Naive thymus-derived CD4-positive, alpha-beta T cell (primary cell): ENCODE measurements at regions not wholly inside any gene's neighbourhood (a gene's known extent, or its start where the extent isn't known, plus 50 kb on each side); places are given as distances from the start of the nearest gene placed in this dataset.

ENCODE experiments used
- ATAC-seq: fragments of 150-1000 bp; cut with Tn5 transposase; 2 replicates; pipeline ENCODE4 v1.10.0; 2021; ENCODE audit warnings: mild to moderate bottlenecking, moderate library complexity
- CTCF ChIA-PET: fragments of 350-600 bp; sonication (Branson Sonifier 250); formaldehyde crosslinking; loops from one replicate; lab custom pipeline; 2021; ENCODE audit warnings: antibody characterized with exemption; lab: Charles Lee
- POLR2A ChIA-PET: fragments of 350-600 bp; sonication (Branson Sonifier 250); formaldehyde crosslinking; loops from one replicate; lab custom pipeline; 2021; ENCODE audit warnings: antibody characterized with exemption, inconsistent platforms; lab: Charles Lee
- DNase-seq, 9 donors: peaks; one replicate each; pipeline versions ENCODE4 v3.0.0 to v3.0.0-alpha.2; 2020 to 2022; ENCODE audit warnings: mixed read lengths in 1 of 9
- H3K27ac ChIP-seq: one replicate; pipeline ENCODE4 v1.7.0; 2013; ENCODE audit warnings: mild to moderate bottlenecking, low read depth, low read length, moderate library complexity
- H3K27me3 ChIP-seq, 2 donors: one replicate each; pipeline ENCODE4 v1.7.0; 2013; ENCODE audit warnings: low read length in 2 of 2, mild to moderate bottlenecking in 2 of 2, moderate library complexity in 2 of 2; ENCODE audit not compliant: control insufficient read depth in 2 of 2, insufficient read depth in 2 of 2
- H3K36me3 ChIP-seq, 3 experiments: 1 replicate in 2 of 3; 2 replicates in 1 of 3; pipeline ENCODE4 v1.7.0; 2013; ENCODE audit warnings: low read length in 3 of 3, mild to moderate bottlenecking in 3 of 3, moderate library complexity in 1 of 3; ENCODE audit not compliant: insufficient read depth in 3 of 3, control insufficient read depth in 2 of 3
- H3K4me1 ChIP-seq, 2 donors: one replicate each; pipeline ENCODE4 v1.7.0; 2013; ENCODE audit warnings: low read length in 2 of 2, mild to moderate bottlenecking in 2 of 2, moderate library complexity in 1 of 2; ENCODE audit not compliant: control insufficient read depth in 2 of 2, insufficient read depth in 2 of 2
- H3K4me3 ChIP-seq: 2 replicates; pipeline ENCODE4 v1.7.0; 2013; ENCODE audit warnings: mild to moderate bottlenecking, low read length
- H3K9me3 ChIP-seq, 3 experiments: 1 replicate in 2 of 3; 2 replicates in 1 of 3; pipeline ENCODE4 v1.7.0; 2013; ENCODE audit warnings: low read length in 3 of 3; ENCODE audit not compliant: control insufficient read depth in 2 of 3
- H3K27ac Mint-ChIP-seq, 9 donors: one replicate each; pipeline ENCODE4 v1.8.0; 2020 to 2022; ENCODE audit warnings: mixed read lengths in 9 of 9, mild to moderate bottlenecking in 8 of 9, moderate library complexity in 5 of 9, inconsistent platforms in 2 of 9
- H3K27me3 Mint-ChIP-seq, 5 donors: one replicate each; pipeline ENCODE4 v1.8.0; 2021 to 2022; ENCODE audit warnings: mixed read lengths in 5 of 5, mild to moderate bottlenecking in 1 of 5
- H3K36me3 Mint-ChIP-seq, 5 donors: one replicate each; pipeline ENCODE4 v1.8.0; 2020 to 2022; ENCODE audit warnings: mixed read lengths in 5 of 5, mild to moderate bottlenecking in 3 of 5, inconsistent platforms in 1 of 5
- H3K4me1 Mint-ChIP-seq, 7 donors: one replicate each; pipeline ENCODE4 v1.8.0; 2020 to 2022; ENCODE audit warnings: mixed read lengths in 7 of 7, mild to moderate bottlenecking in 3 of 7, inconsistent platforms in 1 of 7
- H3K4me3 Mint-ChIP-seq, 10 donors: one replicate each; pipeline ENCODE4 v1.8.0; 2020 to 2022; ENCODE audit warnings: mild to moderate bottlenecking in 10 of 10, mixed read lengths in 10 of 10, moderate library complexity in 6 of 10, inconsistent platforms in 2 of 10
- H3K9me3 Mint-ChIP-seq, 11 donors: one replicate each; pipeline ENCODE4 v1.8.0; 2020 to 2022; ENCODE audit warnings: mixed read lengths in 11 of 11, mild to moderate bottlenecking in 4 of 11, inconsistent platforms in 1 of 11, moderate library complexity in 1 of 11
- intact Hi-C, 2 donors: fragments of 100-400 bp; cut with micrococcal nuclease; formaldehyde crosslinking; loops; one replicate each; pipeline ENCODE4 v1.15.1; 2023

DNA sequence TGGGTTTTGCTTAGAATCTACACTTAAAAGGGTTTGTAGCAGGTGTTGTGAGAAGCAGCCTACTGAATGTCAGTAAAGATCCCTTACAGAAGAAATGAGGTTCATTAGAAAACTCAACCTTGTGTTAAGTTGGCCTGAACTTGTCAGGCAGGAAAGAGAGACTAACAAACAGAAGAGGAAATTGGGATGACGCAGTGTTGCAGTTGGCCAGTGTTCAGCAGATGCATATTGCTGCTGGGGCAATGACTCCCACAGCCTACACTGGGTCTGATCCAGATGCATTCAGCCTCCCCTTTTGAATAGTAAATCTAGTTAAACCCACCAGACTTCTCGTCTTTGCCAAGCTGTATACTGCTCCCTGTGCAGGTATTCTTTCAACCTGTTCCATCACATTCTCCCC, 409.4 kb downstream of the UBE2NL start:
- Mint-ChIP-seq H3K27me3 (no peaks in the 10 kb centered on the region), H3K4me1 (no peaks in the 10 kb centered on the region), H3K27ac (no peak overlapping the region), H3K4me3 (no peak overlapping the region), H3K9me3 (peaks cover 0 to 14% (median 10%) of the 10 kb centered on the region in 11 donors), H3K36me3 (no peaks in the 10 kb centered on the region)
- POLR2A ChIA-PET: no interaction called here
- H3K4me3 ChIP-seq: no peak overlapping the region
- H3K4me1 ChIP-seq: no peaks in the 10 kb centered on the region
- DNase-seq: no peak
- intact Hi-C loops: no loop called here
- no peak for ATAC-seq
- no peak overlapping the region for H3K27ac ChIP-seq
- H3K36me3 ChIP-seq: no peaks in the 10 kb centered on the region
- CTCF ChIA-PET: no interaction called here
- H3K9me3 ChIP-seq: no peaks in the 10 kb centered on the region
- no peaks in the 10 kb centered on the region for H3K27me3 ChIP-seq

- H3K27ac ChIP-seq: no peak overlapping the region
- H3K36me3 Mint-ChIP-seq: no peaks in the 10 kb centered on the region
- H3K4me3 ChIP-seq: no peak overlapping the region
- intact Hi-C loops: no loop called here
- no peak overlapping the region for H3K27ac Mint-ChIP-seq
- no peak overlapping the region for H3K4me3 Mint-ChIP-seq
- peaks cover 0 to 10% (median under 1%) of the 10 kb centered on the region in 11 donors for H3K9me3 Mint-ChIP-seq
- no peaks in the 10 kb centered on the region for H3K4me1 Mint-ChIP-seq
- CTCF ChIA-PET: no interaction called here
- POLR2A ChIA-PET: no interaction called here
- no peaks in the 10 kb centered on the region for H3K27me3 ChIP-seq
- H3K4me1 ChIP-seq: no peaks in the 10 kb centered on the region
- ATAC-seq (no peak), DNase-seq (no peak)
- H3K36me3 ChIP-seq: no peaks in the 10 kb centered on the region
- H3K27me3 Mint-ChIP-seq: no peaks in the 10 kb centered on the region
- H3K9me3 ChIP-seq: no peaks in the 10 kb centered on the region
These were observed 412.1 kb downstream of the UBE2NL start for GRCh38 chrX:144295921-144296320.

GRCh38 chrX:144297221-144297620, 413.4 kb downstream of the UBE2NL start:
- Histone ChIP-seq H3K9me3 (no peaks in the 10 kb centered on the region), H3K27me3 (no peaks in the 10 kb centered on the region), H3K36me3 (no peaks in the 10 kb centered on the region), H3K27ac (no peak overlapping the region), H3K4me1 (no peaks in the 10 kb centered on the region), H3K4me3 (no peak overlapping the region)
- POLR2A ChIA-PET: no interaction called here
- no peak for ATAC-seq
- H3K27ac Mint-ChIP-seq: no peak overlapping the region
- intact Hi-C loops: no loop called here
- H3K4me1 Mint-ChIP-seq: no peaks in the 10 kb centered on the region
- H3K9me3 Mint-ChIP-seq: peaks cover 0 to 13% (median 0%) of the 10 kb centered on the region in 11 donors
- no peak overlapping the region for H3K4me3 Mint-ChIP-seq
- no peak for DNase-seq
- H3K36me3 Mint-ChIP-seq: no peaks in the 10 kb centered on the region
- CTCF ChIA-PET: no interaction called here
- H3K27me3 Mint-ChIP-seq: no peaks in the 10 kb centered on the region

- Histone ChIP-seq H3K27ac (no peak overlapping the region), H3K9me3 (no peaks in the 10 kb centered on the region), H3K4me3 (no peak overlapping the region), H3K4me1 (no peaks in the 10 kb centered on the region), H3K36me3 (no peaks in the 10 kb centered on the region), H3K27me3 (no peaks in the 10 kb centered on the region)
- ATAC-seq (no peak), DNase-seq (no peak)
- CTCF ChIA-PET: no interaction called here
- Mint-ChIP-seq H3K4me1 (no peaks in the 10 kb centered on the region), H3K9me3 (peaks cover 0 to 4% (median 0%) of the 10 kb centered on the region in 11 donors), H3K27ac (no peak overlapping the region), H3K27me3 (no peaks in the 10 kb centered on the region), H3K36me3 (no peaks in the 10 kb centered on the region), H3K4me3 (no peak overlapping the region)
- POLR2A ChIA-PET: no interaction called here
- intact Hi-C loops: no loop called here
These were observed 443.6 kb downstream of the UBE2NL start for GRCh38 chrX:144327495-144327894.

DNA sequence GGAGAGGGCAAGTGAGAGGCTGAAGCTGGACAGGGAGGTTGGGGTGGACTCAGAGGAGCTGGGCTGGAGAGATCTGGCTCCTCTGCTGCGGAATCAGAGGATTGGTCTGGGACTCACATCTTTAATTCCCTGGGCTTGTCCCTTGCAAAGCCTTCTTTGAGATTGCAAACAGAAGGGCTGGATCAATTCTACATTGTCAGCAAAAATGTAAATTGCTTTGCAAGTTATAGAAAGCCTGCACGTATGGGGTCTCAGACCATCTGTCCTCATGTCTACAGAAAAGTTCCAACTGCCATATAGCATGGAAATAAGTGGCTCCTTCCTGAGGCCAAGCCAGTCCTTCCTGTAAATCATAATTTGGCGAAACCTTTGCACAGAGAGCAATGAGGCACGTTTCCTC, 449.6 kb downstream of the UBE2NL start:
- no peak overlapping the region for H3K4me3 ChIP-seq
- intact Hi-C loops: no loop called here
- no peak overlapping the region for H3K27ac ChIP-seq
- Mint-ChIP-seq H3K27me3 (no peaks in the 10 kb centered on the region), H3K4me3 (no peak overlapping the region), H3K36me3 (no peaks in the 10 kb centered on the region), H3K9me3 (peaks cover 0 to 17% (median 0%) of the 10 kb centered on the region in 11 donors), H3K27ac (no peak overlapping the region), H3K4me1 (no peaks in the 10 kb centered on the region)
- ChIA-PET CTCF (no interaction called here), POLR2A (no interaction called here)
- no peaks in the 10 kb centered on the region for H3K4me1 ChIP-seq
- no peak for DNase-seq
- no peaks in the 10 kb centered on the region for H3K9me3 ChIP-seq
- no peaks in the 10 kb centered on the region for H3K27me3 ChIP-seq
- ATAC-seq: no peak
- H3K36me3 ChIP-seq: no peaks in the 10 kb centered on the region

DNA sequence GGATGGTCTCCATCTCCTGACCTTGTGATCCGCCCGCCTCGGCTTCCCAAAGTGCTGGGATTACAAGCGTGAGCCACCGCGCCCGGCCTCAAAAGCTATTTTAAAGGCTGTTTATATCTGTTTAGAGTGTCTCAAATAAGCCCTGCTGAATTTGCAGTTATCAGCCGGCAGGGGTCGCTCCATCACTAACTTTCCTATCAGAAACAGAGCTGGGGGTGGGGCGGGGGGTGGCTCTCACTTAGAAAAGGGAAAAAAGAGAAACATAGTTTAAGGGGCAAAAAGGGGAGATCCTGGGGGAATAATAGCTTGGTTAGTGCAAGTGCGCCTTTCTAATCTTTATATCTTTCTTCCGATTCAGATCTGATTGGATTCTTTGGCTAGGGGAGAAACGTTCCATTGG, 450.7 kb downstream of the UBE2NL start:
- H3K4me3 ChIP-seq: no peak overlapping the region
- intact Hi-C loops: no loop called here
- CTCF ChIA-PET: no interaction called here

GRCh38 chrX:144335402-144335801, 451.5 kb downstream of the UBE2NL start:
- no peaks in the 10 kb centered on the region for H3K27me3 ChIP-seq
- no peaks in the 10 kb centered on the region for H3K4me1 ChIP-seq
- no peaks in the 10 kb centered on the region for H3K36me3 ChIP-seq
- DNase-seq (no peak), ATAC-seq (no peak)
- Mint-ChIP-seq H3K36me3 (no peaks in the 10 kb centered on the region), H3K4me3 (no peak overlapping the region), H3K27ac (no peak overlapping the region), H3K4me1 (no peaks in the 10 kb centered on the region), H3K9me3 (peaks cover 0 to 18% (median 3%) of the 10 kb centered on the region in 11 donors), H3K27me3 (no peaks in the 10 kb centered on the region)
- H3K27ac ChIP-seq: no peak overlapping the region
- CTCF ChIA-PET: no interaction called here
- POLR2A ChIA-PET: no interaction called here
- no peaks in the 10 kb centered on the region for H3K9me3 ChIP-seq
- intact Hi-C loops: no loop called here
- H3K4me3 ChIP-seq: no peak overlapping the region

More for the DNA sequence above, 450.7 kb downstream of the UBE2NL start:
- POLR2A ChIA-PET: no interaction called here
- DNase-seq (no peak), ATAC-seq (no peak)
- no peaks in the 10 kb centered on the region for H3K4me1 ChIP-seq
- H3K27me3 ChIP-seq: no peaks in the 10 kb centered on the region
- peaks cover 0 to 18% (median 3%) of the 10 kb centered on the region in 11 donors for H3K9me3 Mint-ChIP-seq
- no peaks in the 10 kb centered on the region for H3K9me3 ChIP-seq
- no peaks in the 10 kb centered on the region for H3K36me3 ChIP-seq
- no peak overlapping the region for H3K27ac Mint-ChIP-seq
- H3K4me3 Mint-ChIP-seq: no peak overlapping the region
- H3K27me3 Mint-ChIP-seq: no peaks in the 10 kb centered on the region
- H3K36me3 Mint-ChIP-seq: no peaks in the 10 kb centered on the region
- no peak overlapping the region for H3K27ac ChIP-seq
- H3K4me1 Mint-ChIP-seq: no peaks in the 10 kb centered on the region
